NB4 (cell line): ENCODE measurements at regions not wholly inside any gene's neighbourhood (a gene's known extent, or its start where the extent isn't known, plus 50 kb on each side); places are given as distances from the start of the nearest gene placed in this dataset.

Experiments
- CTCF ChIP-seq: IDR thresholded peaks from one replicate; pipeline ENCODE4 v1.5.1; 2012; ENCODE audit warnings: low read depth, low read length
- MAX ChIP-seq: IDR thresholded peaks from 2 replicates; pipeline ENCODE4 v1.6.1; 2011; ENCODE audit warnings: low read depth, low read length
- POLR2A ChIP-seq: IDR thresholded peaks from 2 replicates; pipeline ENCODE4 v1.6.1; 2011; ENCODE audit warnings: mild to moderate bottlenecking; ENCODE audit not compliant: insufficient read length; ENCODE audit errors: extremely low read depth

- TF ChIP-seq CTCF = no peak
- no peak for TF ChIP-seq POLR2A
- TF ChIP-seq MAX = no peak
Observed at GRCh38 chr7:98483276-98483963, 82.5 kb upstream of the BAIAP2L1 start.
